ENCODE measurements at regions not wholly inside any gene's neighbourhood (a gene's known extent, or its start where the extent isn't known, plus 50 kb on each side); places are given as distances from the start of the nearest gene placed in this dataset.
"Not testable (repeated sequence)": the region's sequence is repeated elsewhere in the genome, so short reads cannot be mapped to it uniquely, and the experiment has no call there.

- DNase-seq (ENCODE audit: extremely low spot score) = no peak
- no peak for TF ChIP-seq CTCF (IDR thresholded peaks at IDR 0.05; ENCODE audit: control extremely low read depth, extremely low read depth, low read depth, missing control alignments)
- CTCF ChIA-PET = no interaction called here
- POLR2A ChIA-PET = no interaction called here
Measured at GRCh38 chrX:28472926-28473325, 114.3 kb upstream of the IL1RAPL1 start.

GRCh38 chrX:28487818-28488217 lies 99.4 kb upstream of the IL1RAPL1 start:
- TF ChIP-seq CTCF (IDR thresholded peaks at IDR 0.05; ENCODE audit: control extremely low read depth, extremely low read depth, low read depth, missing control alignments) = no peak
- CTCF ChIA-PET = no interaction called here
- POLR2A ChIA-PET = no interaction called here
- DNase-seq (ENCODE audit: extremely low spot score) = no peak

- POLR2A ChIA-PET = no interaction called here
- CTCF ChIA-PET = no interaction called here
- no peak for TF ChIP-seq CTCF (IDR thresholded peaks at IDR 0.05; ENCODE audit: control extremely low read depth, extremely low read depth, low read depth, missing control alignments)
- no peak for DNase-seq (ENCODE audit: extremely low spot score)
Measured at GRCh38 chrX:28491322-28491721, 95.9 kb upstream of the IL1RAPL1 start.

DNA sequence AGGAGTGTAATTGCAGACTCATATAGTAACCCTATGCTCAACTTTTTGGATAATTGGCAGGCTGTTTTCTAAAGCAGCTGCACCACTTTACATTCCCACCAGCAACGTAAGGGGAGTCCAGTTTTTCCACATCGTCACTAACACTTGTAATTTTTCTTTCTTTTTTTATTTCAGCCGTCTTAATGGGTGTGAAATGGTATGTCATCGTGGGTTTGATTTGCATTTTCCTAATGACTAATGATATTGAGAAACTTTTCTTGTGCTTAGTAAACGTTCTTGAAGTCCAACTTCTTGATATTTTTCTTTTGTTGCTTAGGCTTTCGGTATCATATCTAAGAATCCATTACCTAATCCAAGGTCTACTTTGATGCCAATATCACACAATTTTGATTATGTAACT lies 95.3 kb upstream of the IL1RAPL1 start:
- CTCF ChIA-PET = no interaction called here
- no peak for TF ChIP-seq CTCF (IDR thresholded peaks at IDR 0.05; ENCODE audit: control extremely low read depth, extremely low read depth, low read depth, missing control alignments)
- POLR2A ChIA-PET = no interaction called here
- DNase-seq (ENCODE audit: extremely low spot score) = no peak

DNA sequence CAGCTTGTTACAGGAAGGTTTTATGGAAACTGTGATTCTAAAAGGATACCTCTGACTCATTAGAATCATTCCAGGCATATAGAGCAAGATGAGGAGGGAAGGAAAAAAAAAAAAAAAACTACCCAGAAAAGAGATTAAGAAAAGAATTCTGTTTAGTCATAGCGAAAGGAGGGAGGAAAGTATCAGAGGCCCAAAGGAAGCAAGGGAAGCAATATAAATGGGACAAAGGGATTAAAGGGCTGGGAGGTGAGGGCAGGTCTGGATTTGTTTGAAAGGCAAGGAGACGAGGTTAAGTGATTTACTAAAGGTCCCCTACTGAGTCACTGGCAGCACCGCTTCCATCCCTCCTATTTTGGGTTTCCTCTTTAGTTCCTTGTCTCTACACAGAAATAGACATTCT lies 88.6 kb upstream of the IL1RAPL1 start:
- no peak for DNase-seq (ENCODE audit: extremely low spot score)
- ChIA-PET CTCF (interaction anchor here (1.6 kb wide), 1 partner anchor 22 kb away, joined by 3 read pairs; no protein-coding TSS in a partner anchor), POLR2A (no interaction called here)
- no peak for TF ChIP-seq CTCF (IDR thresholded peaks at IDR 0.05; ENCODE audit: control extremely low read depth, extremely low read depth, low read depth, missing control alignments)

DNA sequence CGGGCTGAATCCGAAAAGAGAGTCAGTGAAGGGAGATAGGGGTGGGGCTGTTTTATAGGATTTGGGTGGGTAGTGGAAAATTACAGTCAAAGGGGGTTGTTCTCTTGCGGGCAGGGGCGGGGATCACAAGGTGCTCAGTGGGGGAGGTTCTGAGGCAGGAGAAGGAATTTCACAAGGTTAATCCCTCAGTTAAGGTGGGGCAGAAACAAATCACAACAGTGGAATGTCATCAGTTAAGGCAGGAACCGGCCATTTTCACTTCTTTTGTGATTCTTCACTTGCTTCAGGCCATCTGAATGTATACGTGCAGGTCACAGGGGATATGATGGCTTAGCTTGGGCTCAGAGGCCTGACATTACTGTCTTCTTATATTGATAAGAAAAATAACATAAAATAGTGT lies 84.6 kb upstream of the IL1RAPL1 start:
- POLR2A ChIA-PET; CTCF ChIA-PET; DNase-seq (ENCODE audit: extremely low spot score): not testable (repeated sequence)

DNA sequence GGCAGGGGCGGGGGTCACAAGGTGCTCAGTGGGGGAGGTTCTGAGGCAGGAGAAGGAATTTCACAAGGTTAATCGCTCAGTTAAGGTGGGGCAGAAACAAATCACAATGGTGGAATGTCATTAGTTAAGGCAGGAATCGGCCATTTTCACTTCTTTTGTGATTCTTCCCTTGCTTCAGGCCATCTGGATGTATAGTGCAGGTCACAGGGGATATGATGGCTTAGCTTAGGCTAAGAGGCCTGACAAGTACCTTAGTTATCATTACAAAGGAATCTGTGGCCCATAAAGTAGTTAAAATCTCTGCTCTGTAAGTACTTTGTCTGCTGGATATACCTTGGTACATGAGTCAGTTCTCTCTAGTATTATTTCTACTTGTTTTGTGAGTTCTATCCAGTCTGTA lies 79.6 kb upstream of the IL1RAPL1 start:
- CTCF ChIA-PET; DNase-seq (ENCODE audit: extremely low spot score); POLR2A ChIA-PET: not testable (repeated sequence)

- POLR2A ChIA-PET = no interaction called here
- CTCF ChIA-PET = interaction anchor here (0.9 kb wide), 1 partner anchor 21 kb away, joined by 3 read pairs; no protein-coding TSS in a partner anchor
- DNase-seq (ENCODE audit: extremely low spot score) = no peak
- no peak for TF ChIP-seq CTCF (IDR thresholded peaks at IDR 0.05; ENCODE audit: control extremely low read depth, extremely low read depth, low read depth, missing control alignments)
Measured at GRCh38 chrX:28520786-28521185, 66.5 kb upstream of the IL1RAPL1 start.

GRCh38 chrX:28528354-28528753 lies 58.9 kb upstream of the IL1RAPL1 start:
- POLR2A ChIA-PET = not testable (repeated sequence)

More at GRCh38 chrX:28528354-28528753, 58.9 kb upstream of the IL1RAPL1 start:
- DNase-seq (ENCODE audit: extremely low spot score); CTCF ChIA-PET: not testable (repeated sequence)

All from GM10248 (cell line).